Endothelial cell (in vitro differentiated cells): ENCODE measurements at regions not wholly inside any gene's neighbourhood (a gene's known extent, or its start where the extent isn't known, plus 50 kb on each side); places are given as distances from the start of the nearest gene placed in this dataset.
"Not testable (repeated sequence)": the region's sequence is repeated elsewhere in the genome, so short reads cannot be mapped to it uniquely, and the experiment has no call there.

Experiments
- DNase-seq: peaks from one replicate; pipeline ENCODE4 v3.0.0; 2021; ENCODE audit warnings: low spot score
- H3K27ac Mint-ChIP-seq: one replicate; pipeline ENCODE4 v1.8.0; 2021; ENCODE audit warnings: mixed read lengths, inconsistent platforms; ENCODE audit not compliant: unreplicated experiment
- H3K27me3 Mint-ChIP-seq: one replicate; pipeline ENCODE4 v1.8.0; 2021; ENCODE audit warnings: mild to moderate bottlenecking, moderate library complexity, mixed read lengths, inconsistent platforms; ENCODE audit not compliant: unreplicated experiment
- H3K36me3 Mint-ChIP-seq: one replicate; pipeline ENCODE4 v1.8.0; 2021; ENCODE audit warnings: mild to moderate bottlenecking, low read depth, mixed read lengths, inconsistent platforms; ENCODE audit not compliant: unreplicated experiment
- H3K4me1 Mint-ChIP-seq: one replicate; pipeline ENCODE4 v1.8.0; 2021; ENCODE audit warnings: mild to moderate bottlenecking, mixed read lengths, inconsistent platforms; ENCODE audit not compliant: unreplicated experiment
- H3K4me3 Mint-ChIP-seq: one replicate; pipeline ENCODE4 v1.8.0; 2021; ENCODE audit warnings: mild to moderate bottlenecking, mixed read lengths, inconsistent platforms; ENCODE audit not compliant: unreplicated experiment
- H3K9me3 Mint-ChIP-seq: one replicate; pipeline ENCODE4 v1.8.0; 2021; ENCODE audit warnings: mixed read lengths, inconsistent platforms; ENCODE audit not compliant: unreplicated experiment

- not testable (repeated sequence) for H3K27me3 Mint-ChIP-seq, H3K36me3 Mint-ChIP-seq, DNase-seq, H3K9me3 Mint-ChIP-seq, H3K4me3 Mint-ChIP-seq, H3K27ac Mint-ChIP-seq, H3K4me1 Mint-ChIP-seq
Observed at GRCh38 chr7:65144557-65144956, 138.1 kb upstream of the ERV3-1 start.

DNA sequence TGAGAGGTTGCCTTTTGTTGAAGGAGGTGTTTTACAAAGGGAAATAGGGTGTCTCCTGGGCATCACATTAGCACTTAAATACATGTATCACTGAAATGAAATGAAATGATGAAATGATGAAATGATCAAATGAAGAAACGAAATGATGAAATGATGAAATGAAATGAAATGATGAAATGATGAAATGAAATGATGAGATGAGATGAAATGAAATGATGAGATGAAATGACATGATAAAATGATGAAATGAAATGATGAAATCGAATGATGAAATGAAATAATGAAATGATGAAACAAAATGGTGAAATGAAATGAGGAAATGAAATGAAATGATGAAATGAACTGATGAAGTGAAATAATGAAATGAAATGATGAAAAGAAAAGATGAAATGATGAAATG, 137.6 kb upstream of the ERV3-1 start:
- not testable (repeated sequence) for H3K27me3 Mint-ChIP-seq, H3K4me3 Mint-ChIP-seq, H3K36me3 Mint-ChIP-seq, H3K4me1 Mint-ChIP-seq, H3K9me3 Mint-ChIP-seq, DNase-seq, H3K27ac Mint-ChIP-seq

DNA sequence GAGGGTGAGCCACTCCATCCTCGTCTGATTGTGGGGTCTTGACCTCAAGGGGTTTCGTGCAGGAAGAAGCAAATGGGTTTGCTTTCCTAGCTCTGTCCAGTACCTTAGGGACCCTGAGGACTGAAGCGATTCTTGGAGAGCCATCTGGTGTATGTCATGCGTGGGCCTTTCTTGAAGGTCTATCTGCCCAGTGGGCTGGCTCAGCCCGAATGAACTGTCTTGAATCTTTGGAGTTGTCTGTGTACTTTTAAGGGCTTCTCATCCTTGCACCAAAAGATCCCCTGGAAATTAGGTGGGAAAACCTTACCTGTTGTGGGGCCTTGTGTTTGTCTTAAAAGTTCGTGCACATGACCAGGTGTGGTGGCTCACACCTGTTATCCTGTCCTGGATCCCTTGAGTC, 135.4 kb upstream of the ERV3-1 start:
- not testable (repeated sequence) for H3K4me3 Mint-ChIP-seq, H3K9me3 Mint-ChIP-seq, H3K4me1 Mint-ChIP-seq, H3K36me3 Mint-ChIP-seq, H3K27me3 Mint-ChIP-seq, DNase-seq, H3K27ac Mint-ChIP-seq

GRCh38 chr7:65141405-65141778, 134.9 kb upstream of the ERV3-1 start:
- H3K36me3 Mint-ChIP-seq, H3K27ac Mint-ChIP-seq, H3K4me1 Mint-ChIP-seq, H3K9me3 Mint-ChIP-seq, H3K4me3 Mint-ChIP-seq, H3K27me3 Mint-ChIP-seq: not testable (repeated sequence)
- DNase-seq = peak; percentile 11

- H3K4me1 Mint-ChIP-seq, DNase-seq, H3K27ac Mint-ChIP-seq, H3K9me3 Mint-ChIP-seq, H3K36me3 Mint-ChIP-seq, H3K27me3 Mint-ChIP-seq, H3K4me3 Mint-ChIP-seq: not testable (repeated sequence)
Observed at GRCh38 chr7:65140543-65141404, 134.3 kb upstream of the ERV3-1 start.

DNA sequence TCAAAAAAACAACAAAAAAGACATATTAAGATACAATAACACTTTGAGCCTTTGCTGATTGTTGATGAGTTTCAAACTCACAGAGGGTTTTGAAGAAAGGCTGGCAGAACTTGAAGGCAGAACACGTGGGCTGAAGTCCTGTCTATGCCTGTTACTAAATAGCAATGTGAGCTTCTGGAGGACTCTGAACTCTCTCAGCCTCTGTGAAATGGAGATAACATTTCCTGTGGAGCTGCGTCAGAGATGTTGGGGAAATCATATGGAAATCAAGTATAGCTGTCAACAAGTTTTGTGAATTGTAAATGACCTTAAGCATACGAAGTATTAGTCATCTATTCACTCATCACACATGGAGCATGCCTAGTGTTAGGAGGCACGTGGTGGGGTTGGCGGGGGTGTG, 130.4 kb upstream of the ERV3-1 start:
- not testable (repeated sequence) for H3K4me3 Mint-ChIP-seq, DNase-seq, H3K4me1 Mint-ChIP-seq, H3K27ac Mint-ChIP-seq, H3K9me3 Mint-ChIP-seq, H3K36me3 Mint-ChIP-seq, H3K27me3 Mint-ChIP-seq

DNA sequence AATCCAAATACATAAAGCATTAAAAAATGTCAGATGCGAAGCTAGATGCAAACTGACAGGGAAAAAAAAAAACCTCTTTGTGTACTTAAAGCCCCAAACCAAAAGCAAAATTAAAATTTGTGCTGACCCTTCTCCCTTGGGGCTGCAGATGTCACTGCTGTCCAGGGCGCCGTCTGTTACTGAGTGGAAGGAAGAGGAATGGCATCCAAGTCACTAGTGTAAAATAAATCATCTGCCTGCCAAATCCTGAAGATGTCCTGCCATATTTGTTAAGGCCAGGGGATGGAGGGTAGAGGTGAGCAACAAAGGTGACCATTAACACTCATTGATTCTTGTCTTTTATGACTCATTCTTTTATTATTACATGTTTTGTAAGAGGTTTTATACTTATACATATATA, 126.6 kb upstream of the ERV3-1 start:
- not testable (repeated sequence) for H3K36me3 Mint-ChIP-seq, H3K4me1 Mint-ChIP-seq, H3K9me3 Mint-ChIP-seq, H3K27ac Mint-ChIP-seq, H3K4me3 Mint-ChIP-seq, DNase-seq, H3K27me3 Mint-ChIP-seq

GRCh38 chr7:65132256-65132655, 125.8 kb upstream of the ERV3-1 start:
- H3K9me3 Mint-ChIP-seq, H3K4me3 Mint-ChIP-seq, DNase-seq, H3K27ac Mint-ChIP-seq, H3K4me1 Mint-ChIP-seq, H3K36me3 Mint-ChIP-seq, H3K27me3 Mint-ChIP-seq: not testable (repeated sequence)

GRCh38 chr7:65127364-65127763, 120.9 kb upstream of the ERV3-1 start:
- not testable (repeated sequence) for DNase-seq, H3K27ac Mint-ChIP-seq, H3K9me3 Mint-ChIP-seq, H3K36me3 Mint-ChIP-seq, H3K4me1 Mint-ChIP-seq, H3K4me3 Mint-ChIP-seq, H3K27me3 Mint-ChIP-seq

DNA sequence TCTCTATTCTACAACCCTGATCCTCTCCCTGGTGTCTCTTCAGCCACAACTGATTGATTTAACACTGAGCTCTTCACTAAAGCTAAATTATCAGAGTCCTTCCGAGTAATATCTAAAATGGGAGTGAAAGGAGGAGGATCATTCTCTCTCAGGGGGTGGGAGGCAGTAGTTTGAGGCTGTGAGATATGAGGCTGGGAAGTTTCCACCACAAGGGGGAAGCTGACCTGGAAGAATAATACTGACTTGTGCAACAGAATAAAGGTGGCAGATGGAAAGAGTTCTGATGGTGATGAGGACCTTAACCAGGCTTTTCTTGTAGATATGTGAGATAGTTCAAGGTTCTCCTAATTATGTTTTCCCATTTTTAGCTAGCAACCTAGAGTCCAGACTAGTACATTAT, 118.1 kb upstream of the ERV3-1 start:
- H3K27ac Mint-ChIP-seq, H3K4me1 Mint-ChIP-seq, H3K4me3 Mint-ChIP-seq, H3K36me3 Mint-ChIP-seq, H3K9me3 Mint-ChIP-seq, H3K27me3 Mint-ChIP-seq, DNase-seq: not testable (repeated sequence)

DNA sequence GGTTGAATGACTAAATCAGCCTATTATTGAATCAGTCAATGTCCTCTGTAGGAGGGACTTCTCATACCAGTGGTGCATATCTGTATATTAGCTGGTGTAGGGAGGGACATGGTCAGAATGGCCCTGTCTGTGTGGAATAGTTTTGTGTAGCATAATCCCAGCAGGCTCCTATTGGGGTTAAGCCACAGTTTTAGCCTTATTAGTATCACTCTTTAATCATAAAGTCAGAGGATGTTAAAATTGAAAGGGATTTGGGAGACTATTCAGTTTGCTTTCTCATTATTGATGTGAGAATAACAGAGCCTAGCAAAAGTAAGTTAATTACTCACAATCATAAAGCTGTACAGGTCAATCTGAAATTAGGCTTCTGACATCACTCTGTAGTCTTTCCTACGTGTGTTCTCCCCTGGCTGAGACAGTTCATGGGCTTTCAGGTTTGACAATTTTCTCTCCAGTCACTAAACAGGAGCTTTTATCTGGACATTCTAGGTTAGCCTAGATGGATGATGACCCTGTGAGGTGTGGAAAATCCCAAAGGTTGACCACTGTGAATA, 99.2 kb upstream of the ERV3-1 start:
- H3K4me3 Mint-ChIP-seq, H3K27me3 Mint-ChIP-seq, DNase-seq, H3K27ac Mint-ChIP-seq, H3K4me1 Mint-ChIP-seq, H3K9me3 Mint-ChIP-seq, H3K36me3 Mint-ChIP-seq: not testable (repeated sequence)

DNA sequence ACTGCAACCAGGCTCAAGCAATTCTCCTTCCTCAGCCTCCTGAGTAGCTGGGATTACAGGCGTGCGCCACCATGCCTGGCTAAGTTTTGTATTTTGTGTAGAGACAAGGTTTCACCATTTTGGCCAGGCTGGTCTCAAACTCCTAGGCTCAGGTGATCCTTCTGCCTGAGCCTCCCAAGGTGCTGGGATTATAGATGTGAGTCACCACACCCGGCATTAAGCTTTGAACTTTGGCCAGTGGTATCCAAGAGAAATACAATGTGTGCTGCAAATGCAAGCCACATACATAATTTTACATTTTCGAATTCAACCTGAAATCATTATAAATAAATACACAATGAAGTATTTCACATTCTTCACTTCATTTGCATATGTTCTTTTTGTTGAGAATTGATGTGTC, 94.0 kb upstream of the ERV3-1 start:
- not testable (repeated sequence) for H3K4me1 Mint-ChIP-seq, H3K27me3 Mint-ChIP-seq, H3K4me3 Mint-ChIP-seq, H3K9me3 Mint-ChIP-seq, DNase-seq, H3K36me3 Mint-ChIP-seq, H3K27ac Mint-ChIP-seq
